Parathyroid adenoma (tissue), 2 donors: ENCODE measurements at regions not wholly inside any gene's neighbourhood (a gene's known extent, or its start where the extent isn't known, plus 50 kb on each side); places are given as distances from the start of the nearest gene placed in this dataset.

Experiments used
- H2AFZ ChIP-seq: fragments of 300-600 bp; sonication (generic); one replicate; pipeline ENCODE4 v1.7.0; 2017; ENCODE audit warnings: antibody characterized with exemption, mild to moderate bottlenecking
- H3K27ac ChIP-seq: fragments of 300-600 bp; sonication (generic); one replicate; pipeline ENCODE4 v1.7.0; 2017
- H3K27me3 ChIP-seq: fragments of 300-600 bp; sonication (generic); one replicate; pipeline ENCODE4 v1.7.0; 2017; ENCODE audit warnings: low read length; ENCODE audit not compliant: control insufficient read depth, insufficient read depth
- H3K36me3 ChIP-seq: fragments of 300-600 bp; sonication (generic); one replicate; pipeline ENCODE4 v1.7.0; 2017; ENCODE audit warnings: low read length; ENCODE audit not compliant: control insufficient read depth, insufficient read depth
- H3K4me1 ChIP-seq: fragments of 300-600 bp; sonication (generic); one replicate; pipeline ENCODE4 v1.7.0; 2017; ENCODE audit warnings: control low read depth
- H3K4me2 ChIP-seq: fragments of 300-600 bp; sonication (generic); one replicate; pipeline ENCODE4 v1.7.0; 2017; ENCODE audit warnings: low read length
- H3K4me3 ChIP-seq: fragments of 300-600 bp; sonication (generic); one replicate; pipeline ENCODE4 v1.7.0; 2017; ENCODE audit warnings: low read depth, low read length
- H3K79me2 ChIP-seq: fragments of 300-600 bp; sonication (generic); one replicate; pipeline ENCODE4 v1.7.0; 2017; ENCODE audit warnings: control low read depth
- H3K9ac ChIP-seq: fragments of 300-600 bp; sonication (generic); one replicate; pipeline ENCODE4 v1.7.0; 2017; ENCODE audit warnings: mild to moderate bottlenecking
- H3K9me3 ChIP-seq: fragments of 300-600 bp; sonication (generic); one replicate; pipeline ENCODE4 v1.7.0; 2017; ENCODE audit warnings: low read length; ENCODE audit not compliant: control insufficient read depth
- CTCF ChIP-seq: fragments of 300-600 bp; sonication (generic); IDR thresholded peaks from one replicate; pipeline ENCODE4 v1.7.0; 2017; ENCODE audit warnings: antibody characterized with exemption, mild to moderate bottlenecking
- donor health status: primary hyperparathyroidism.

GRCh38 chr7:15831606-15832005 is 145.1 kb upstream of the MEOX2 start:
- Histone ChIP-seq H2AFZ (no peak overlapping the region), H3K36me3 (no peaks in the 10 kb centered on the region), H3K27ac (no peak overlapping the region), H3K79me2 (no peaks in the 10 kb centered on the region), H3K4me3 (no peak overlapping the region), H3K27me3 (no peaks in the 10 kb centered on the region), H3K4me1 (no peaks in the 10 kb centered on the region), H3K9ac (no peak overlapping the region), H3K4me2 (no peak overlapping the region), H3K9me3 (no peaks in the 10 kb centered on the region)
- TF ChIP-seq CTCF, result no peak

DNA sequence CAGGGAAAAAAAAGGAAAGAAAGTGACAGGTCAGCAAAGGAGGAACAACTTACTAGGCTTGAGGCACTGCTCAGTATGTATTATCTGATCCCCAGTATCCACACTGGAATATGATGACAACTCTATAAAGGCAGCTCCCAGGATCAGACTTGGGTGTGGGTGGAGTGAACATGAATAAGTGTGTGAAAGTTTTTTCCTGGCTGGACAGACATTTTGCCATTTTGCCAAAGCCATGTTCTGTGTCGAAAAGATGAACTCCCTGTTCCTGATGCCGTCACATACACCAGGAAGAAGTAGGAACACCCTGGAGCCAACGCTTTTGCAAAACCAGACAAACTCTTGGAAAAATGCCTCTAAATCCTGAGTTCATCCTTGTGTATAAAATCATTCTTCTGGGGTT is 143.2 kb upstream of the MEOX2 start:
- Histone ChIP-seq H3K79me2 (no peaks in the 10 kb centered on the region), H2AFZ (no peak overlapping the region), H3K27ac (no peak overlapping the region), H3K4me2 (no peak overlapping the region), H3K36me3 (no peaks in the 10 kb centered on the region), H3K4me3 (no peak overlapping the region), H3K27me3 (no peaks in the 10 kb centered on the region), H3K9me3 (no peaks in the 10 kb centered on the region), H3K4me1 (no peaks in the 10 kb centered on the region), H3K9ac (no peak overlapping the region)
- TF ChIP-seq CTCF, result no peak

- no peak overlapping the region for H2AFZ ChIP-seq
- H3K9me3 ChIP-seq, result no peaks in the 10 kb centered on the region
- H3K79me2 ChIP-seq, result no peaks in the 10 kb centered on the region
- H3K9ac ChIP-seq, result no peak overlapping the region
- no peak overlapping the region for H3K4me3 ChIP-seq
- H3K36me3 ChIP-seq, result no peaks in the 10 kb centered on the region
- no peak overlapping the region for H3K4me2 ChIP-seq
- H3K27me3 ChIP-seq, result no peaks in the 10 kb centered on the region
- H3K4me1 ChIP-seq, result no peaks in the 10 kb centered on the region
- H3K27ac ChIP-seq, result no peak overlapping the region
- TF ChIP-seq CTCF, result no peak
These were observed 142.4 kb upstream of the MEOX2 start for GRCh38 chr7:15828881-15829280.

- Histone ChIP-seq H3K4me1 (no peaks in the 10 kb centered on the region), H3K79me2 (no peaks in the 10 kb centered on the region), H3K27me3 (no peaks in the 10 kb centered on the region), H3K36me3 (no peaks in the 10 kb centered on the region), H3K27ac (no peak overlapping the region), H3K4me2 (no peak overlapping the region), H3K9me3 (no peaks in the 10 kb centered on the region), H2AFZ (no peak overlapping the region), H3K4me3 (no peak overlapping the region), H3K9ac (no peak overlapping the region)
- no peak for TF ChIP-seq CTCF
These were observed 135.3 kb upstream of the MEOX2 start for GRCh38 chr7:15821484-15822427.

DNA sequence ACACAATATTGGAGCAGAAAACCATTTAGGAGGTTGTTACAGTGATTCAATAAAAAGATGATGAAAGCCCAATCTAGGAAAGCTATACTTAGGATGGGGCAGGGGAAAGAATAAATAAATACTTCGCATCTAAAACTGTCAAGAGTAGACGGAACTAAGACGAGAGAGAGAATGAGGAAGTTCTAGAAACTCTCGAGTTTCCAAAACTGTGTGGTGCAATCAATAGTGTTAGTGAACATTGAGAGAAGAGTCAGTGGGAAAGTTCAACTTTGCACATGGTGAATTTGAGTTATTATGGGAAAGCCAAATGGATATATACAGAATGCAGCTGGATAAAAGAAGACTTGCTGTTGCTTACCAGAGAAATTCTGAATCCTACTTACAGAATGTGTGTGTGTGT is 133.8 kb upstream of the MEOX2 start:
- no peak for TF ChIP-seq CTCF
- no peak overlapping the region for H3K27ac ChIP-seq
- no peaks in the 10 kb centered on the region for H3K79me2 ChIP-seq

More for the DNA sequence above, 133.8 kb upstream of the MEOX2 start:
- Histone ChIP-seq H3K4me1 (no peaks in the 10 kb centered on the region), H3K4me2 (no peak overlapping the region), H3K36me3 (no peaks in the 10 kb centered on the region), H3K27me3 (no peaks in the 10 kb centered on the region), H3K4me3 (no peak overlapping the region), H3K9ac (no peak overlapping the region), H2AFZ (no peak overlapping the region), H3K9me3 (no peaks in the 10 kb centered on the region)
